Nucleus accumbens (tissue), 56 donors: ENCODE measurements at regions not wholly inside any gene's neighbourhood (a gene's known extent, or its start where the extent isn't known, plus 50 kb on each side); places are given as distances from the start of the nearest gene placed in this dataset.
"Not testable (repeated sequence)": the region's sequence is repeated elsewhere in the genome, so short reads cannot be mapped to it uniquely, and the experiment has no call there.

Experiments used
- DNase-seq, 56 donors: peaks; one replicate each; lab custom pipeline; 2025; lab: John Stamatoyannopoulos, UW

DNA sequence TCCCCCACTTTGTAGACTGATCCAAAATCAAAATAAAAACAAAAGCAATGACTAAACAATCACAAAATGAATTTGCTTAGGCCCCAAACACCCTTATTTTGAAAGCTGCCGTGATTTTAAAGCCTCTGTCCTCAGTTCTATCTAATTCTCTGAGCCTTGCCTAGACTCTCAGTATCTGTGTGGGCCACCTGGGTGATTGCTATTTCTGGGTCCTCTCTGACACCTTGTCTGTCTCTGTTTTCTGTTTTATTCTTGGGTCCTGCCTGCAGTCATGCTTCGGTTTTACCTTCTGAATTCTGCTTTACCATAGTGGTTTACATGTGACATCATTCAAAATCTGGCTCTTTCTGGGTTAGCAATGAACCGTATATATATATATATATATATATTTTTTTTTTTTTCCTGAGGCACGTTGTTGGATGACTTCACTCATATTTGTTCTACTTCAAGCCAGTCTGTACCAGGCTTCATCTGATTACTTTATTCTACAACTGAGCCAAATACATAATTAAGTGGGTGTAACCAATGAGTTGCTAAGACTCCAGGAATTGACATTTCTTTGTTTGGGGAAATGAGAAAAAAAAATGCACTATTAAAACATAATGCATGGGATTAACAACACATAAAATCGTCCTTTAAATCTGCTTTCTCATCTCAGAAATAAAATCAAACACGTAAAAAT is 710.7 kb upstream of the SLIT2 start:
- no peak for DNase-seq

DNA sequence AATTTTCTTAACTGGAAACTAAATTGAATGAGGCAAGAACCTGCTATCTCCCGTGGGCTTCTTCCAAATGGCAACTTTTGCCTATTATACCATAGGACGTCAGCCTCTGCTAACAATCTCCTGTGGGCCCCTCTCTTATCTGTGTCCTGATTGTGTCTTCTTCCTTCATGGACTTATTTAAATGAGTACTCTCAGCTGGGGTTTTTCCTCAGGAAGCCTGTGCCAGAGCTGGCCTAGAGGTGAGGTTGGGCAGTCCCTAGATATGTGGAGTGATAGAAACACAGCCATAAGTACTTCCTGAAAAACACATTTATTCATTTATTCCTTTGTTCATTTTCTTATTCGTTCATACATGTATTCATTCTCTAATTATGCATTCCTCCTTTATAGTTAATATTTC is 712.5 kb upstream of the SLIT2 start:
- no peak for DNase-seq

DNA sequence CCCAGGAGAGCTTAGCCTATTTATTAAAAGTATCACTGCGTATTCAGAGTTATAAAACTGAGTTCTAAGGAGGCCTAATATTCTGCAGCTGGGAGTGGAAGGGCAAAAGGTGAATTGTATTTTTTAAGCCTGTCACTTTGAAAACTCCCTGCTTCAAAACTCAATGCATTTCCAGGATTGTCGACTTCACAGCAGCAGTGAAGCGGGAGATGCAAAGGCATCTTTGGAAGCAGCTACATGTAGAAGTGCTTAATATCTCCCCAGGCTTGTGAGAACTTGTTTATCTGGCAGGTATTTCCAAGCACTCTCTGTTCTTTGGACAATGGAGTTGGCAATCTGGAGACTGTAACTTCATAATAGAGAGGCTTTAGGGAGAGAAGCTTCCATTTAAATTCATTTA is 717.5 kb upstream of the SLIT2 start:
- no peak for DNase-seq

DNA sequence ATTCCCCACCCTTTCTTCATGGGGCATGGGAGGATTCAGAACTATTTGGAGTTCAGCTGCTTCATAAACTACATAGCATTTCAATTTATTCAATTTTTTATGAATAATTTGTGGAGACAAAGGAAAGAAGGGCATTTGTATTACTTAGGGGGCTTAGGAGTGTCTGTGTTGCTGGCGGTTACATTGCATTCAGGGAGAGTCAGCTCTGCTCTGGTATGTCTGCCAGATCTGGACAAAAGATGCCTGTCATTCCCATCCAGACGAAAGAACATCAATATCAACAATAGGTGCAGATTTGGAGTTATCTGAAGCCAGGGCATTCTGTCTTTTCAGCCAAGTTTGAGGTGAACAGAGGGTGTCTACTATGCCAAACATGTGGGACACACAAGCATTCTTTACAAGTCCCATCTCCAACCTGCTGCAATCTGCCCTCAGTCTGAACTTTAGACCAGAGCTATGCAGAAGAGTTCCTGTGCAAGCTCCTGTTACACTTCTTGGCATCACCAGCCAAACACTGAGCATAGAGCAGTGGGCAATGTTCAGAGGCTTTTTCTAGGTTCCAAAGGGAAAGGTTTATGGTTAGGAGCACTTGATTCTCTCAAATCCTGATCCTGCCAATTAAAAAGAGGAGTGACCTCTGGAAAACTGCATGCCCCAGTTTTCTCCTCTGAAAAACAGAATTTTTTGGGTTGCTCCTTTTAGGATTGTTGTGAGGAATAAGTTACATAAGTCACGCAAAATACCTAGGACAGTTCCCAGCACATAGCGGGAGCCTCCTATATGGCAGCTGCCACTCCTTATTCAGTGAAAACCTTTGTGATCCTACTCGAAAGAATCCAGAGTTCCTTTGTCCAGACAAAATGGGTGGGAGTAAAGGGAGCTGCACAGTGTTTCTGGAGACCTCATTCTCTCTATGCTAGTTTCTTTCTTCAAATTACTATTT is 719.5 kb upstream of the SLIT2 start:
- no peak for DNase-seq

DNA sequence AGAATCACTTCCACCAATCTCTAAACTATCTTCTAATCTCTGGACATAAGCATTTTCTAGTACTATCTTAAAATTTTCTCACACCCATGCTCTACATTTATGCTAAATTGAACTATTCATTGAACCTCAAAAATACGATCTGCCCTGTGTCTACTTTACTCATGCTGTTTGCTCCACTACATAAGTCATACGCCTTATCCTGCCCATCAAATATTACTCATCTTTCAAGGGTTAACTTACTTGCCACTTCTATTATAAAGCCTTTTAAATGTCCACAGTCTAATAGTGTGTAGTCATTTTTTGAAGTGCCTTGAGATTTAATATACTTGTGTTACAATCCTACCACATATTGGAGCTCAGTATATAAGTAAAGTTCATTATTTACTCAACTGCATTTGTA is 727.7 kb upstream of the SLIT2 start:
- no peak for DNase-seq

DNA sequence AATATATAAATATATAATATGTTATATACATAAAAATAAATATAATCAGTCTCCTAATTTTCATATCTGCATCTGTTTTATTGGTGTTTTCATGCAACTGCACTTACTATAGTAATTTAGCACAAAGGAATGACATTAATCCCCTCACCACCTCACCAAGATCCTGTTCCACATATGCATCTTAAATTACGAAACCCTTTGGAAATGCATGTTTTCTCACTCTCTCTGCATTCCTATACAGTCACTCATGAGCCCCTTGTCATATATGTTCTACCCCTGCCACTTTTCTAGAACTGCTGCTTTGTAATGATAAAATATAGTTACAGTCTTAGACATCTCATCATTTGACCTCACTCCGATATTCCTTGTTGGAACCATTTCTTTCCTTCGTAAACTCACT is 728.7 kb upstream of the SLIT2 start:
- no peak for DNase-seq

DNA sequence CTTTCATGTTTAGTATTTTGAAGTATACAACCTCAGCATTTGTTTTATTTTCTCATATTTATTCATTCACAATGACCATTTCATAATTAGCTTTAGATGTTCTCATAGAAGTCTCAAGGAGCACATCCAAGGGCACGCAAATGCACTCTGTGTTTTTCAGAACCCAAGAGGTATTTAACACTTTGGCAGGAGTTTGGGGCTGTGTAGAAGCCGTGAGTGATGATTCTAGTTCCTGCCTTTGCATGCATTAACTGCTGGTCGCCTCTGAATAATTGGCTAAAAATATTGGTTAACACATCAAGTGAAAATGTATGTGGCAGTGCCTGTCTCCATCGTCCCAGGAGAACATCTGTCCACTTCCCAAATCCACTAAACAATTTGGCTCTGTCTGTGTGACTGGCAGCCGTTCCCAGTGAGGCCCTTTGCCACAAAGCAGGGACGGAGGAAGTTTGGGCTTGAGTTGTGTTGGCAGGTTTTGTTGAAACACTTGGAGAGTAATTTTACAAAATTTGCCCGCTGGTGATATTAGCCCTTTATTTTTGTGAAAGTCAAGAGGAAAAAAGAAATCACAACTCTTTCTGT is 730.7 kb upstream of the SLIT2 start:
- peak in 4 of 56 donors; percentile 0 to 5 (median 2) for DNase-seq

DNA sequence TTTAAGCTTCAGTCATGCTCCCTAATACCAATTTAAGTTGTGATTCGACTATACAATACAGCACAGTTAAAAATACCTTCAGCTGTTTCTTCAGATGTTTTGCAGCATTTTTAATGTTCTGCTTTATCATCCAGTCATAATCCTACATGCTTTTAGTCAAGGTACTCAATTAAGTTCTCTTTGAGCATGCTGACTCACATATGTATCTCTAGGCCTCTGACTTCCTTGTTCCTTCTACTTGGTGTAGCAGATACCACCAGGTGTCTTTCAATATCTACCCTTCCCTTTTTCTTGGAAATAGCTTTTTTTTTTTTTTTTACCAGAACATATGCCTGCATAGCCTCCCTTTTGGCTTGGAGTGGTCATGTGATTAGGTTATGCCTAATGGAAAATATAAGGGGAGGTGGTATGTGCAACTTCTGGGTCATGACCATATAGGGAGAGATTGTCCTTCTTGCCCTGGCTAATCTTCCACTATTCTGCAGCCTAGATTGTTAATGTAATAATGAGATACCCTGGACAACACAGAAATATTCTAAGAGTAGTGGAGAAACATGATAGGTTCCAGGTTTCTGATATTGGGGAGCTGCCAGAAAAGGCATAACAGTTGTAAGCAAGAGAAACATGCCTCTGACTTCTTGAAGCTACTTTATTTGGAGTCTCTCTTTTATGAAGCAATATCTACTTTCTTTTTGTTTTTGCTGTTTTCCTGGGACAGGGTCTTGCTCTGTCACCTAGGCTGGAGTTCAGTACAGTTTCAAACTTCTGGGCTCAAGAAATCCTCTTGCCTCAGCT is 737.2 kb upstream of the SLIT2 start:
- DNase-seq = no peak

DNA sequence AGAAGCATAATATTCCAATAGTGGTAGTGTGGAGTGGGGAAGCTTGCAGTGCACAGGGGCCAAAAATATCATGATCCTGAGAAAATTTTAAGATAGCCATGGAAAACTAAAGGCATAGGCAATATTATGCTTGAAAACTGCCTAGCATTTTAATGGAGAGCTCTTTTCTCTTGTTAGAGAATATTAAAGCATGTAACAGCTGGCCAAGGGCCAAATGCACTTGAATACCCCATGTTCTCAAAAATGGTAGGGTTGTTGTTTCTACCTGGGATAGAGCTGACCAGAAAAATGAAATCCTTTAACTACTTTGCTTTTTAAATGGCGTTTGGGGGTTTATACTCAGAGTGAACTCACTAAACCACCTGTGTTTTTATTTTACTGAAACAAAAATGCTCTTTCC is 739.6 kb upstream of the SLIT2 start:
- no peak for DNase-seq

DNA sequence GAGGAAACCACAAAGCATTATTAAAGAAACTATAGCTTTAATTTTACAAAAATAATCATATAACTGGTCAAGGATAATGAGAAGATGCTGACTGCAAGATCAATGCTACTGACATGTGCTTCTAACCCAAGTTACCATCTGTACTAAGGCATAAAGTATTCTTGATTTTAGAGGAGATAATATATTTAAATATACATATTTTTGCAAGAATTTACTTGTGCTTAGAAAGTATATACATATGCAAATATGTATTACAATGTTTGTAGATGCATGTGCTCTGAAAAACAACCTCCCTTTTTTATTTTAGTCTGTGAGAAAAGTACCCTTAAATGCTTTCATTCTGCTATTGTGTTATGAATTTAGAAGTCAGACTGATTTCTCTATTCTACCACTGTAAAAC is 740.7 kb upstream of the SLIT2 start:
- DNase-seq = no peak

DNA sequence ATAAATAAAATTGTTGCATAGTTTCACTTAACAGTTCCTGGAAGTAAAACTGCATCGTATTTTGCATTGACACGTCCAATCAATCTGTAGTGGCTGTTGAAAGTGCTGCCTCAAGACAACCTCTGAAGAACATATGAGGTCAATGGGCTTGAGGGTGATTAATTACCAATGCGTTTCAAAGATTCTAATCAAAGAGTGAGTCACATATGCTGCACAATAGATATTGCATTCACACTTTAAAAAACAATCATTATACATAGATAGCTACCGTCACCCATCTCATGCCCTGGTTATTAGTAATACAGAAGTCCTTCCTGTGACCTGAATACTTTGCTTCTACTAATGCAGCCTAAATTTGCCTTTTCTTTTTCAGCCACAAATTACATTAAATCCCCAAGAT is 743.3 kb upstream of the SLIT2 start:
- DNase-seq = no peak

DNA sequence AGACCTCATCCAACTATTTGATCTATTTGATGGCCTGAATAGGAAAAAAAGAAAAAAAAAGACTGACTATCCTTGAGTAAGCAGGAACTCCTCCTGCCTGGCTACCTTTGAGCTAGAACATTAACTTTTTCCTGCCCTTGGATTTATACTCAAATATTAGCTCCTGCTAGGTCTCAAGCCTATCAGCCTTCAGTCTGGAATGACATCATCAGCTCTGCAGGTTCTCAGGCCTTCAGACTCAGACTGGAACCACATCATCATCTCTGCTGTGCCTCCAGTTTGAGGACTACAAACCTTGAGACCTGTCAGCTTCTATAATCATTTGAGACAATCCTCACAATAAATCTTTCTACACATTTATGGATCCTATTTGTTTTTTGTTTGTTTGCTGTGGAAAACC is 754.0 kb upstream of the SLIT2 start:
- no peak for DNase-seq

DNA sequence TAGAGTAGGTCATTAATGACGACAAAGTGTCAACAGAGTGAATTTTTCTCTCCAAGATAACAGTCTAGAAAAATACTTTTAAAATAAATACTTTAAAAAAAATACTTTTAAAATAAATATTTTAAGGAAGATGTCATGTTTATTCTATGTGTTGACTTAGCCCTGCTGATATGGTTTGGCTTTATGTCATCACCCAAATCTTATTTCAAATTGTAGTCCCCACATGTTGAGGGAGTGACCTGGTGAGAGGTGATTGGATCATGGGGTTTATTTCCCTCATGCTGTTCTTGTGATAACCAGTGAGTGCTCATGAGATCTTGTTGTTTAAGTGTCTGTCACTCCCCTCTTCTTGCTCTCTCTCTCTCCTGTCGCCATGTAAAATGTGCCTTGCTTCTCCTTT is 754.9 kb upstream of the SLIT2 start:
- DNase-seq = no peak

DNA sequence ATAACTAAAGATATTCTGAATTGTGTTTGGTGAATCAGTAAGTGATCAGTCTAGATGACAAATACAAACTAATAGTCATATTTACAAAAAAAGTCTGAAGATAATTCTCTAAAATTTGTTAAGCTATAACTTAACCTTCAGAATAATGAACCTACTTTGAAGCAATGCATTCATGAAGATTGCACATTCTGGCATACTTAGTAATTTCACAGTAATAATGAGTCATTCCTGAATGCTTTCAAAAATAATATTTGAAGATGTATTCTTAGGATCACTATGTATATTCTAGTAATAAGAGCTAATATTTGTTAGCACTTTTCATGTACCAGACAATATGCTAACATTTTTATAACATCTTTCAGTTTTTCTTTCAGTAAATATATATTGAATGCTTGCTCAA is 756.7 kb upstream of the SLIT2 start:
- DNase-seq = no peak

DNA sequence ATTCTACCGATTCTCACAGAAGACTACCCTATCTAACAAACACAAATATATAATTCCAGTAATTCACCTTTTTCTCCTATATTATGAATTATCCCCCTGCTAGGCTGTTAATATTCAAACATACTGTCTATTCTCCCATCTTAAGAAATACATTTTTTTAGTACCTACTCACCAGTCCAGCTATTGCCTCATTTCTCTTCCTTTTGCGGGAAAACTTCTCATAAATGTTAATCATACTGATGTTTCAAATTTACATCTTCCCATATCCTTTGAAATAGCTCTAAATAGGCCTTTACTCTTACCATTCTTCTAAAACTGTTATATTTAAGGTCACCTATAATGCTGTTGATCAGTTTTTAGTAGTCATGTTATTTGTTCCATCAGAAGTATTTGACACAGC is 759.1 kb upstream of the SLIT2 start:
- DNase-seq = no peak

DNA sequence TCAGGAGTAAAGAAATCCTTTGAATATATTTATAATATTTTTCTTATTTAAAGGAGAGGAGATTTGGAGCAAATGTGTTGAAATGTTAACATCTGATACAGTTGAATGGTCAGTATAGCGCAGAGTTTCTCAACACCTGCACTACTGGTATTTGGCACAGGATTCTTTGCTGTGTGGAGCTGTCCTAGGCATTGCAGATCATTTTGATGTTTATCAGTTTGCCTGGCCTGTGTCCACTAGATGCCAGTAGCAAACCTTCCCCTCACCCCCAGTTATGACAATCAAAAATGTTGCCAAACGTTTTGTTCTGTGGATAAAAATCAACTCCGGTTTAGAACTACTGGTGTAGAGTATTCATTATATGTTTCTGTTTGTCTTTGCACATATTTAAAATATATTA is 765.3 kb upstream of the SLIT2 start:
- no peak for DNase-seq

DNA sequence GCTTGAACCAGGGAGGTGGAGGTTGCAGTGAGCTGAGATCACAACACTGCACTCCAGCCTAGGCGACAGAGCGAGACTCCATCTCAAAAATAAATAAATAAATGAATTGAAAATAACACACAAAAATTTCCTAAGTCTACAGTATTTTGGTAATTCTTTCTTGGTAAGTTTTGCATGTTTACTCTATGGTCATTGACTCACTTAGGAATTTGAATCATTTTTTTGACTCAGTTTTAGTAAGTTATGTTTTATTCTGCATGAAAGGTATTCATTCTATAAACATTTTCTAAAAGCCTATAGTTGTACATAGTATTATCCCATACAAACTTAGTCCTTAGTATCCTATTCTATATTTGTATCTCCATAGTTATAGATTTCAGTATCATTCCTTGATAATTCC is 772.9 kb upstream of the SLIT2 start:
- no peak for DNase-seq

DNA sequence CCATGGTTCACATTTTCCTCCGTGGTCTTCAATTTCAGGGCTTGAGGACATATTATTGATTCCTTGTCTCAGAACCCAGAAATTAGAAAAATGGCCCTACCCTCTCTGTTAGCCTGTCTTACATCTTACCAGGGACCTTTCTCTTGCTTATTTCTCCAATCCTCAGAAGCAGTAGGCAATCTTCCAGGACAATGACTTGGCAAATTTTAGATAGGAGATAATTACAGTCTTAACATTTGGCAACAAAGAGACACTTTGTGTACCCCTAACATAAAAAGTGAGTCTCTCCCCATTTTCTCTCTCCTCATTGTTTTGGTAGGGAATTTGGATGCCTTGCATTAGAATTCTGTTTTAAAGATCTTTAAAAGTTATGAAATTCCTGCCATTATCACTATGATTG is 778.1 kb upstream of the SLIT2 start:
- no peak for DNase-seq

DNA sequence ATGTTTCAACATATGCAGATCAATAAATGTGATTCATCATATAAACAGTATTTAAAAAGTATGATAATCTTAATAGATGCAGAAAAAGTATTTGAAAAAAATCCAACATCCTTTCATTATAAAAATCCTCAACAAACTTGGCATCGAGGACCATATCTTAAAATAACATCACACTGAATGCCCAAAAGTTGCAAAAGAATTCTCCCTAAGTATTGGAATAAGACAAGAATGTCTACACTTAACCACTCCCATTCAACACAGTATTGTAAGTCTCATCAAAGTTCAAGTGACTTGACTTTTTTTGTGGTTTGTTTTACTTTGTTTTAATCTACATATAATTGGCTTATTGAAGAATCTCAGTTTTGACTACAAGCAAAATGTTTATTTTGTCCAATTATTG is 779.0 kb upstream of the SLIT2 start:
- DNase-seq = no peak

DNA sequence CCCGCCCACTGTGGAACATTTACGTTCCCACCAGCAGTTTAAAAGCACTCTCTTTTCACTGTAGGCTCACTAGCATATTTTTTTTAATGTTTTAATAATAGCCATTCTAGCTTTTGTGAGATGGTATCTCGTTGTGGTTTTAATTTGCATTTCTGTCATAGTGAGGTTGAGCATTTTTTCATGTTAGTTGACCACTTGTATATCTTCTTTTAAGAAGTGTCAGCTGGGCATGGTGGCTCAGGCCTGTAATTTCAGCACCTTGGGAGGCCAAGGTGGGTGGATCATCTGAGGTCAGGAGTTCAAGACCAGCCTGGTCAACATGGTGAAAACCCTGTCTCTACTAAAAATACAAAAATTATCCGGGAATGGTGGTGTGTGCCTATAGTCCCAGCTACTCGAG is 781.7 kb upstream of the SLIT2 start:
- DNase-seq = not testable (repeated sequence)

DNA sequence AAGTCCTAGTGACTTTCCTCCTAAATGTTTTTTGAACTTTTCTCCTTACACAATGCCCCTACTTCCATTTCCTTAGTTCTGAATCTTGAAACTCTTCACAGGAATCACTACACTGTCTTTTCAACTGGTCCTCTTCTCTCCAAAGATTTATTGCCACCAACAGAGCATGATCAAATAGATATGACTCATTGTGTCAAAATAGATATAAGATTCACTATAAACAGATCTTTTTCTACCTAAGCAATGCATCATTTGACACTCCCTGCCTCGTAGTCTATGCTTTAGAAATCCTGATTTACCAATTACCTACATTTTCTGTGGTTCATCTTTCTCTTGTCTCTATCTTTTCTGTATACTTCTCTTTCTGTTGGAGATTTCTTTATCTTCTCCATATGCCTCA is 789.6 kb upstream of the SLIT2 start:
- no peak for DNase-seq
